GM12891 (cell line): ENCODE measurements at regions not wholly inside any gene's neighbourhood (a gene's known extent, or its start where the extent isn't known, plus 50 kb on each side); places are given as distances from the start of the nearest gene placed in this dataset.

ENCODE experiments used
- DNase-seq: peaks from one replicate; pipeline ENCODE4 v3.0.0; 2011; ENCODE audit warnings: low spot score; ENCODE audit not compliant: insufficient read length
- FAIRE-seq: peaks from 2 replicates; lab custom pipeline; 2011; peaks lifted over from hg19 to GRCh38; lab: Jason Lieb, UNC
- PAX5 ChIP-seq: IDR thresholded peaks from 2 replicates; pipeline ENCODE4 v1.6.1; 2011; ENCODE audit warnings: low read length, moderate library complexity, mild to moderate bottlenecking; ENCODE audit not compliant: insufficient read depth, severe bottlenecking
- POLR2A ChIP-seq: IDR thresholded peaks from 2 replicates; pipeline ENCODE4 v1.6.1; 2011; ENCODE audit warnings: low read depth, low read length, control low read depth
- POLR2AphosphoS5 ChIP-seq: IDR thresholded peaks from 2 replicates; pipeline ENCODE4 v1.6.1; 2011; ENCODE audit warnings: low read depth, low read length, control low read depth
- POU2F2 ChIP-seq: IDR thresholded peaks from 2 replicates; pipeline ENCODE4 v1.6.1; 2011; ENCODE audit warnings: low read depth, mild to moderate bottlenecking, control low read depth, low read length, moderate library complexity
- SPI1 ChIP-seq: IDR thresholded peaks from 2 replicates; pipeline ENCODE4 v1.6.1; 2011; ENCODE audit warnings: low read depth, low read length, control low read depth
- TAF1 ChIP-seq: IDR thresholded peaks from 2 replicates; pipeline ENCODE4 v1.6.1; 2011; ENCODE audit warnings: low read depth, low read length, control low read depth

- DNase-seq (no peak), FAIRE-seq (no peak)
- TF ChIP-seq SPI1 (no peak), PAX5 (no peak), POLR2AphosphoS5 (no peak), TAF1 (no peak), POU2F2 (no peak)
These were observed 416.4 kb downstream of the TLE4 start for GRCh38 chr9:79988126-79988525.

- FAIRE-seq (no peak), DNase-seq (no peak)
- TF ChIP-seq SPI1 (no peak), PAX5 (no peak), TAF1 (no peak), POLR2AphosphoS5 (no peak), POU2F2 (no peak), POLR2A (no peak)
These were observed 414.7 kb downstream of the TLE4 start for GRCh38 chr9:79986437-79986836.

- FAIRE-seq (no peak), DNase-seq (no peak)
- TF ChIP-seq POLR2A: no peak
- no peak for TF ChIP-seq PAX5
- TF ChIP-seq SPI1: no peak
- TF ChIP-seq TAF1: no peak
- TF ChIP-seq POU2F2: no peak
- no peak for TF ChIP-seq POLR2AphosphoS5
These were observed 414.0 kb downstream of the TLE4 start for GRCh38 chr9:79985772-79986171.

DNA sequence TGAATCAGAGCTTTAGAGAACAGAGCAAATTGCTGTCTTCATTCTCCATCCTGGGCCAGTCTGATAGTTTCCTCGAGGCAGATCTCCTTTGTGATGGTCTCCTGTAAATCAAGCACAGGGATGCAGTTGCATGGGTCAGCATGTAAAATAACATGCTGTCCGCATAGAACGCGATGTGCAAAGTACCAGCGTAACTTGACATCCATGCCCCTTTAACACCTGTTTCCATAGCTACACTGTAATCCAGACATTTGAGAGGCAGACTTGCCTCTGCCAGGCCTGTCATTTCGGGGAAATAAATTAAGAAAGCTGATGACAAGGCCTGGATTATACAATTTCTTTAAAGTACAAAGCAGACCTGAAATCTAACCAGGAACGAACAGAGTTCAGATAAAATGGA, 413.5 kb downstream of the TLE4 start:
- TF ChIP-seq POLR2A: no peak
- no peak for TF ChIP-seq POLR2AphosphoS5
- no peak for TF ChIP-seq TAF1
- TF ChIP-seq PAX5: no peak
- TF ChIP-seq POU2F2: no peak
- no peak for TF ChIP-seq SPI1
- DNase-seq (no peak), FAIRE-seq (no peak)

DNA sequence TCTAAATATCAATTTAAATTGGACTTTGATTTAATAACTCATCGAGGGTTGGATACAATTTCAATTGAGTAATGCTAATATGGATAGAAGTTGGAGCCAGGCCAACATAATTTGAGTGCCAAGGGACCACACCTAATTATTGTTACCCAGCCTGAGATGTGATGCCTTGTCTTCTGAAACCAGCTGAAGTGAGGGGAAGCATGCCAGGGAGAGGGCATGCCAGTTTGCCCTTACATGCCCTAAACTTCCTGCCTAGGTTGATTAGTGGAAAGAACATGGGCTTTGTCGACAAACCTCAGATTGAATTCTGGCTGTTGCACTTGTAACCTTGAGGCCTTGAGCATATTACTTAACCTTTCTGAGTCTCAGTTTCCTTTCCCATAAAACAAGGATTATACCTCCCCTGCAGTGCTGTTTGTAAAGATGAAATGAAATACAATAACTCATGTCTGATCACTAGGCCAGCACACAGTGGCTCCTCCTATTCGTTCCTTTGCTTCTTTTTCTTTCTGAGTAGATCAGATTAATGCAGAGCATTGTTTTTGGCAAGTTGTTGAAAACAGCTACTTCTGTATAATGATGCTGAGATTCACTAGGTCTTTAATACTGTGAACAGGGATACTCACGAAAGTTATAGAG, 412.8 kb downstream of the TLE4 start:
- FAIRE-seq (no peak), DNase-seq (no peak)
- TF ChIP-seq PAX5 (no peak), POLR2A (no peak), SPI1 (no peak), POLR2AphosphoS5 (no peak), POU2F2 (no peak)

DNA sequence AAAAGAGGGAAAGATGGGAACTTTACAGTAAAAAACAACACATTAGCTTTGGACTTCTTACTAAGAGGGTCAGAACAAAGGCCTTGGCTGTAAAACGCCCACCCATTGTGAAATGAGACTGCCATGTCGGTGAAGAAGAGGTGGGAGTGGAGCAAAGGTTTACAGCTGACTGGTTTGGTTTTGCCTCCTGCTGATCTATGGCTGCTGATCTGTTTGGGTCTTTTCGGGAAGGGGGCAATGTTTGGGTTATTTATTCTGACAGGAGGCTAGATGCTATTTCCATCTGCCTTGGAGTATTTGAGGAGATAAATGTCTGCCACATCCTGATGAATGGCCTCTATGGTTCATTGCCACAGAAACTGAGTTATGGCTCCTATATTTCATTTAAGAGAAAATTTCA, 408.7 kb downstream of the TLE4 start:
- FAIRE-seq (no peak), DNase-seq (no peak)
- TF ChIP-seq POLR2A (no peak), SPI1 (no peak), TAF1 (no peak), PAX5 (no peak), POLR2AphosphoS5 (no peak), POU2F2 (no peak)

DNA sequence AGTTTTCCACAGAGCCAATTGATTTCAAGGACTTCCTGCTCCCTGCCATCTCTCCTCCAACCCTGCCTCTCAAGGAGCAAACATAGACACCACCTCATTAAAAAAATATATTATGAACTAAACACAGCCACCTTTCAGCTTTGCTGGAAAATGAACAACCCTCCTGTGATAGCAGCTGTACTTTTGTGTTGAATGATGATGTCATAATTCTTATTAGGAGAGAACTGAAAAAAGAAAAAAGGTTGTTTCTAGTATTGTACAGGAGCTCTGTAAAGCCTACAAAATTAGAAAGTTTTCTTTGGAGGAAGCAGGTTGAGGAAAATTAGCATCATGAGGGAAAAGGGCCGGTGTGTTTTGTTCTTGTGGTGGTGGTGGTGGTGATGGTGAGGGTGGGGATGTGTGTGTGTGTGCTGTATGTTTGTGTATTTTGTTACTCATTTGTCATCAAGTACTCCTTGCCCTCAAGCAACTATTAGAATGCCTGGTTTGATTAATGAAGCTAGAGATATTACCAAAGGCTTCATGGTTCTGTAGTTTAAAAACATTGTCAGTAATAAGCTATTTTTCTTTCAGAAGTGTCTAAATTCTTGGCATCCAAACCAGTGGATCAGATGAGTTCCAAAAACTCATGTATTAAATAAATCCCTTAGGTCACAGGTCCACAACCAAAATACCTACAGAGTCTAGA, 405.9 kb downstream of the TLE4 start:
- no peak for FAIRE-seq
- no peak for DNase-seq
- no peak for TF ChIP-seq POLR2A
- TF ChIP-seq SPI1: no peak
- TF ChIP-seq POU2F2: no peak
- TF ChIP-seq PAX5: no peak
- no peak for TF ChIP-seq TAF1
- no peak for TF ChIP-seq POLR2AphosphoS5

DNA sequence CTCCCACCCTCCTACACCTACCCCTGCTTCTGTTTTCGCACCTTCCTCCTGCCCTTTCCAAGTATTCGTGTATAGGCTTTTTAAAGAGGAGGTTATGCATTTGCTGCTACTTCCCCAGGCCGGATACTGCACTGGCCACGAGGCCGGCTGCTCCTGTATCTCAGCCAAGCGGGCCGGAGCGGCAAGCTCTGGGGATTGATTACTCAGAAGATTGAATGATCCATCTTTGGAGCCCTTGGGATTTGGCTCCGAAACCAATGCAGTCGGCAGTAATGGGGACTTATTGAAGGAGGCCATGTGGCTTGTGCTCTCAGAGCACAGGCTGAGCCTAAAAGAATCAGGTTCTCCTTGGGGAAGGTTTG, 405.3 kb downstream of the TLE4 start:
- FAIRE-seq (no peak), DNase-seq (no peak)
- no peak for TF ChIP-seq SPI1
- no peak for TF ChIP-seq POLR2AphosphoS5
- TF ChIP-seq POU2F2: no peak
- no peak for TF ChIP-seq TAF1
- no peak for TF ChIP-seq PAX5
- TF ChIP-seq POLR2A: no peak

DNA sequence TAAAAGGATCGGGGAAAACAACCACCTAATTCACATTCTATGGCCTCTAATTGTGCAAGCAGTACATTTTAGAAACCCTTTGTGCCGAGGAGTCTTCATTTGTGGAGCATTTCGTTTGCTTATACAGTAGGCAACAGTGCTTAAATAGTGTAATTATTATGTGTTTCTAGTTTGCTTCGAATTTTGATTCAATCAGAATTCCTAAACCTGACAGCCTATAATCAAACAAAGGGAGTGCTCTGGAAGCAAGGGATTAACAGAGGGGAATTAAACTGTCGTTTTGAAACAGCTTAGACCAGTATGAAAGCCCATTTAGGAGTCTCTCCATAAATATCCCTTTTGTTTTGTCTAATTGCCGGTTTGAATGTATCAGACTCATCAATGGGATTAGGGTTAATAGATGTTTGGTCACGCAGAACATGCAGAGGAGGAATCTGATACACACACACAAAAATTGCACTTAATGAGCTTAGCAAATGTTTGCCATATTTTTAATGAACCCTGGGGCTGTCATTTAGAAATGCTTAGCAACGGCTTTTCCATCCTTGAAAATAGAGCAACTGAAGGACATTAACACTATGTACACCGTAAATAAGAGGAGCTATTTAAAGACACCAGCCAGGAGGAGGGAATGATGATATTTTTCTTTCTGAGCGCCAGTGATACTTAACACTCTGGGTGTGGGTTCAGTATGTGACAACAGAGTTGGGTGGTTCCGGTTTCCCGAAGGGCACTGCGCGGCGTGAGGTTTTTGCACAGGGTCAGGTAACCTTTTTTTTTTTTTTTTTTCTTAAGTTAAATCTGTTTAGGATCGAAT, 404.7 kb downstream of the TLE4 start:
- no peak for TF ChIP-seq POLR2A
- no peak for TF ChIP-seq TAF1
- no peak for TF ChIP-seq POLR2AphosphoS5
- TF ChIP-seq SPI1: no peak
- no peak for TF ChIP-seq PAX5
- TF ChIP-seq POU2F2: no peak
- DNase-seq (no peak), FAIRE-seq (no peak)
